ENCODE measurements at regions not wholly inside any gene's neighbourhood (a gene's known extent, or its start where the extent isn't known, plus 50 kb on each side); places are given as distances from the start of the nearest gene placed in this dataset.

GRCh38 chr9:24824607-24825006 is 278.9 kb upstream of the IZUMO3 start:
- no peaks in the 10 kb centered on the region for H3K36me3 ChIP-seq (ENCODE audit: control insufficient read depth, insufficient read depth, low read length)
- H3K27me3 Mint-ChIP-seq (ENCODE audit: insufficient read depth) = peaks cover 1% of the 10 kb centered on the region
- no peak for DNase-seq
- no peaks in the 10 kb centered on the region for H3K27me3 ChIP-seq (ENCODE audit: control insufficient read depth, insufficient read depth, low read length, poor library complexity, severe bottlenecking)
- no peak overlapping the region for H3K27ac Mint-ChIP-seq
- TF ChIP-seq CTCF (conservative IDR thresholded peaks at IDR 0.05) = no peak
- no peak overlapping the region for H3K27ac ChIP-seq (ENCODE audit: low read depth, low read length)
- no peaks in the 10 kb centered on the region for H3K36me3 Mint-ChIP-seq (ENCODE audit: low read depth)
- no peak overlapping the region for H3K4me3 Mint-ChIP-seq
- H3K4me1 Mint-ChIP-seq = no peaks in the 10 kb centered on the region
- no peak overlapping the region for H3K9ac ChIP-seq (ENCODE audit: extremely low read depth, low read length, poor library complexity, severe bottlenecking)
- H3K9me3 ChIP-seq (ENCODE audit: control insufficient read depth, low read length) = no peaks in the 10 kb centered on the region
- H3K4me1 ChIP-seq (ENCODE audit: control insufficient read depth, insufficient read depth, low read length) = no peaks in the 10 kb centered on the region
- no peak overlapping the region for H3K4me3 ChIP-seq (ENCODE audit: low read length)
- no peaks in the 10 kb centered on the region for H3K9me3 Mint-ChIP-seq

- H3K27me3 Mint-ChIP-seq (ENCODE audit: insufficient read depth) = peaks cover 1% of the 10 kb centered on the region
- no peaks in the 10 kb centered on the region for H3K9me3 ChIP-seq (ENCODE audit: control insufficient read depth, low read length)
- H3K9me3 Mint-ChIP-seq = no peaks in the 10 kb centered on the region
- no peaks in the 10 kb centered on the region for H3K27me3 ChIP-seq (ENCODE audit: control insufficient read depth, insufficient read depth, low read length, poor library complexity, severe bottlenecking)
- H3K36me3 ChIP-seq (ENCODE audit: control insufficient read depth, insufficient read depth, low read length) = no peaks in the 10 kb centered on the region
- no CpG with 5 or more reads among the region's 1 CpG for WGBS, 2 experiments (ENCODE audit: insufficient coverage in 1 of 2, insufficient read length in 1 of 2)
- no peak overlapping the region for H3K9ac ChIP-seq (ENCODE audit: extremely low read depth, low read length, poor library complexity, severe bottlenecking)
- H3K4me1 Mint-ChIP-seq = peaks cover 8% of the 10 kb centered on the region
- no peak overlapping the region for H3K4me3 Mint-ChIP-seq
- no peak overlapping the region for H3K27ac Mint-ChIP-seq
- H3K27ac ChIP-seq (ENCODE audit: low read depth, low read length) = no peak overlapping the region
- DNase-seq = no peak
- H3K4me3 ChIP-seq (ENCODE audit: low read length) = no peak overlapping the region
- peaks cover 4% of the 10 kb centered on the region for H3K4me1 ChIP-seq (ENCODE audit: control insufficient read depth, insufficient read depth, low read length)
- no peaks in the 10 kb centered on the region for H3K36me3 Mint-ChIP-seq (ENCODE audit: low read depth)
- TF ChIP-seq CTCF (conservative IDR thresholded peaks at IDR 0.05) = no peak
Measured at GRCh38 chr9:24820196-24820595, 274.5 kb upstream of the IZUMO3 start.

- Mint-ChIP-seq H3K27ac (no peak overlapping the region), H3K36me3 (ENCODE audit: low read depth) (no peaks in the 10 kb centered on the region), H3K9me3 (no peaks in the 10 kb centered on the region), H3K4me3 (no peak overlapping the region), H3K4me1 (peaks cover 8% of the 10 kb centered on the region), H3K27me3 (ENCODE audit: insufficient read depth) (peaks cover 1% of the 10 kb centered on the region)
- H3K27ac ChIP-seq (ENCODE audit: low read depth, low read length) = no peak overlapping the region
- no peaks in the 10 kb centered on the region for H3K36me3 ChIP-seq (ENCODE audit: control insufficient read depth, insufficient read depth, low read length)
- H3K9me3 ChIP-seq (ENCODE audit: control insufficient read depth, low read length) = no peaks in the 10 kb centered on the region
- H3K9ac ChIP-seq (ENCODE audit: extremely low read depth, low read length, poor library complexity, severe bottlenecking) = no peak overlapping the region
- TF ChIP-seq CTCF (conservative IDR thresholded peaks at IDR 0.05) = no peak
- H3K27me3 ChIP-seq (ENCODE audit: control insufficient read depth, insufficient read depth, low read length, poor library complexity, severe bottlenecking) = no peaks in the 10 kb centered on the region
- no peak for DNase-seq
- no peak overlapping the region for H3K4me3 ChIP-seq (ENCODE audit: low read length)
- 89 to 90% methylated on average over 1 to 2 of the region's 2 CpGs for WGBS, 2 experiments (ENCODE audit: insufficient coverage in 1 of 2, insufficient read length in 1 of 2)
- peaks cover 4% of the 10 kb centered on the region for H3K4me1 ChIP-seq (ENCODE audit: control insufficient read depth, insufficient read depth, low read length)
Measured at GRCh38 chr9:24817756-24818155, 272.1 kb upstream of the IZUMO3 start.
